Activated T-cell treated with anti-CD3 and anti-CD28 coated beads for 4 hours (primary cell): ENCODE measurements at regions not wholly inside any gene's neighbourhood (a gene's known extent, or its start where the extent isn't known, plus 50 kb on each side); places are given as distances from the start of the nearest gene placed in this dataset.
"Not testable (repeated sequence)": the region's sequence is repeated elsewhere in the genome, so short reads cannot be mapped to it uniquely, and the experiment has no call there.

Source experiments
- DNase-seq: peaks from one replicate; pipeline ENCODE4 v3.0.0-alpha.2; 2020

GRCh38 chr21:17388226-17388625 is 124.6 kb upstream of the CXADR start:
- DNase-seq = no peak

- no peak for DNase-seq
Observed at GRCh38 chr21:17389311-17389710, 123.5 kb upstream of the CXADR start.

- no peak for DNase-seq
Observed at GRCh38 chr21:17390569-17390968, 122.3 kb upstream of the CXADR start.

DNA sequence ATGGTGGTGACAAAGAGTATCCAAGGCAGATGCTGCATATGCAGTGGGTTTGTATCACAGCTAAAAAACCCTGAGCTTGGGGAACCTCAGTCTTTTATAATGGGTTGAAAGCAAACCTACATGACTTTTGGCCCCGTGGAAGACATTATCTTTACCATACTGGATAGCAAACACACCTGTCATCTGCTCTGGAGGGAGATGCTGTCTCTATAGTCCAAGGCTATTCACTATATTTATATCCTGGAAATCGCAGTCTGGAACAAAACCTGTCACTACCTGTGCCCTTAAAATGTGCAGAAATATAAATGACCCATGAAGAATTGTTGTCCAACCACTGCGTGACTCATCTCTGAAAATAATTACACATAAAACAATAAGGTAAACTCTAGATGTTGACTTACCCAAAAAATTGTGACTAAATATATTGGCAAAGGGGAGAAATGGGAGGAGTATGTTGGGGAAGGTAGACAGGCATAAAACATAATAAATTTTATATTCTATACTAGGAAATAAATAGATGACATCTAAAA is 121.0 kb upstream of the CXADR start:
- no peak for DNase-seq

GRCh38 chr21:17393413-17393812 is 119.4 kb upstream of the CXADR start:
- DNase-seq = no peak

DNA sequence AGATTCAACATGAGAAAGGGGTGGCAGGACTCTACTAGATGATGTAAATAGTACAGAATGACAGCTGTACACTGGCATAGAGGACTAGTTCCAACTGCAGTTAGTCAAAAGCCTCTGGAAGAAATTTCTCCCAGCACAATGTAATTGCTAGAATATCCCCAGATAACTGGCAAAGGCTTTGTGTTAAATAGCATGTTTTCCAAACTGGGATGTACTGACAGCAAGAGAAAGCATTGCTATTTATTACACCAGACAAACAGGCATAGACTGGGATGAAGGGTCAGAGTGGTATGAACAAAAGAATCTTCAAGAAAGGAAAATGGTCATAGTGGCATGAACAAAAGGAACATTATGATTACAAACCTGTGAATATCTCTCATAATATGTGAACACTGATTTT is 115.9 kb upstream of the CXADR start:
- no peak for DNase-seq

- no peak for DNase-seq
Observed at GRCh38 chr21:17397703-17398102, 115.1 kb upstream of the CXADR start.

DNA sequence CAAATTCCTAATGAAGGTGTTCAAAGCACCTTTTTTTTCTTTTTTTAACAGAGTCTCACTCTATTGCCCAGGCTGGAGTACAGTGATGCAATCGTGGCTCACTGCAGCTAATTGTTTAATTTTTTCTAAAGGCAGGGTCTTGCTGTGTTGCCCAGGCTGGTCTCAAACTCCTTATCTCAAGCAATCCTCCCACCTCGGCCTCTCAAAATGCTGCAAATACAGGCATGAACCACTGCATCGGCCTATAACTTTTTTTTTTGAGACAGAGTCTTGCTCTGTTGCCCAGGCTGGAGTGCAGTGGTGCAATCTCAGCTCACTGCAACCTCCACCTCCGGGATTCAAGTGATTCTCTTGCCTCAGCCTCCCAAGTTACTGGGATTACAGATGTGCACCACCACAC is 113.9 kb upstream of the CXADR start:
- not testable (repeated sequence) for DNase-seq

- no peak for DNase-seq
Observed at GRCh38 chr21:17402937-17403336, 109.9 kb upstream of the CXADR start.

GRCh38 chr21:17406202-17406601 is 106.6 kb upstream of the CXADR start:
- DNase-seq = no peak

DNA sequence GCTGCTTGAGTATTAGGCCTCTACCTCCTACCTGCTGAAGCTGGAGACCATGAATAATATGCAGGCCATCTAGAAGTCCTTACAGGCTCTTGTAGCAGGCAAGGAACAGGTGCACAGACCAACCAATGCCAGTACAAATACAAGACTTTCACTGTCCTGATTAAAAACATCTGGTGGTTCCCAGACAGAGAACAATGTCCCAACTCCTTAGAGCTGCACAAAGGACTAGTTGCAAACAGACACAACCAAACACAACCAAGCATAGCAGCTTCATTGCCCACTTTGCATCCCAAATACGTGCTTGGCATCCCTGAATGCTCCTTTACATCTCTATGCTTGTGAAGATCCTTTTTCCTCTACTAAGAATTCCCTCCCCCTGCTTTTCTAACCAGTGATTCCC is 98.1 kb upstream of the CXADR start:
- DNase-seq = no peak

- no peak for DNase-seq
Observed at GRCh38 chr21:17416139-17416538, 96.7 kb upstream of the CXADR start.

DNA sequence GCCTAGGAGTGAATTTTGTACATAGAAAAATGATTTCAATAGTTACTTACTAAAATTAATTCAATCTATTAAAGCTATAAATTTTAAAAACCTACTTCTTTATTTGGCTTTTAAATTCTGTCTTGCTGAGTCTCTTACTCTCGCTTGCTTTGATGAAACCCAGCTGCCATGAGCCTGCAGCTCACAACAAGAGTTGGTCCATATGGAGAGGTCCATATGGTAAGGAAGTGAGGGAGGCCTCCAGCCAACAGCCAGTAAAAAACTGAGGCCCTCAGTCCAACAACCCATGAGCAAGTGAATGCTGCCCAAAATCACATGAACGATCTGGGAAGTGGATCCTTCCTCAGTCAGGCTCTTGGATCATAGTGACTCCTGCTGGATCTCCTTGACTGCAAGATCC is 89.9 kb upstream of the CXADR start:
- no peak for DNase-seq

GRCh38 chr21:17427157-17427556 is 85.7 kb upstream of the CXADR start:
- no peak for DNase-seq

- no peak for DNase-seq
Observed at GRCh38 chr21:17427831-17428483, 84.9 kb upstream of the CXADR start.

- DNase-seq = no peak
Observed at GRCh38 chr21:17428484-17428869, 84.4 kb upstream of the CXADR start.

- DNase-seq = no peak
Observed at GRCh38 chr21:17428980-17429379, 83.9 kb upstream of the CXADR start.

DNA sequence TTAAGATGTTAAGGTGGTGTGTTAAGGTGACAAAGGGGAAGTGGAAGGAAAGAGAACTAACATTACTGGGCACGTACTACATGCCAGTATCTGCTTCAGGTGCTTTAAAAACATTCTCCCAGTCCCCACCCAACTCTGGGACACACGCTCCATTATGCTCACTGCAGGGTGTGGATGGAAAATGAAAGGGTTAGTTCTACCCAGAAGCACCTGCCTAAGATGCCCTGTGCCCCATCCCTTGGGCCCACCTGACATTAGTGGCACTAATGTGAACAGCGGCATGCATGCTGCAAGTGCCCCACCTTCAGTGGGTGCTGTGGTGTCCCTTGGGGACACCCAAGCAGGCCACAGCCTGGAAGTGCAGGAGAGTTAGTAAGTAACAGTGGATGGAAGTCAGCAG is 82.9 kb upstream of the CXADR start:
- no peak for DNase-seq

- DNase-seq = no peak
Observed at GRCh38 chr21:17432732-17433057, 80.1 kb upstream of the CXADR start.

- no peak for DNase-seq
Observed at GRCh38 chr21:17433730-17434129, 79.1 kb upstream of the CXADR start.

DNA sequence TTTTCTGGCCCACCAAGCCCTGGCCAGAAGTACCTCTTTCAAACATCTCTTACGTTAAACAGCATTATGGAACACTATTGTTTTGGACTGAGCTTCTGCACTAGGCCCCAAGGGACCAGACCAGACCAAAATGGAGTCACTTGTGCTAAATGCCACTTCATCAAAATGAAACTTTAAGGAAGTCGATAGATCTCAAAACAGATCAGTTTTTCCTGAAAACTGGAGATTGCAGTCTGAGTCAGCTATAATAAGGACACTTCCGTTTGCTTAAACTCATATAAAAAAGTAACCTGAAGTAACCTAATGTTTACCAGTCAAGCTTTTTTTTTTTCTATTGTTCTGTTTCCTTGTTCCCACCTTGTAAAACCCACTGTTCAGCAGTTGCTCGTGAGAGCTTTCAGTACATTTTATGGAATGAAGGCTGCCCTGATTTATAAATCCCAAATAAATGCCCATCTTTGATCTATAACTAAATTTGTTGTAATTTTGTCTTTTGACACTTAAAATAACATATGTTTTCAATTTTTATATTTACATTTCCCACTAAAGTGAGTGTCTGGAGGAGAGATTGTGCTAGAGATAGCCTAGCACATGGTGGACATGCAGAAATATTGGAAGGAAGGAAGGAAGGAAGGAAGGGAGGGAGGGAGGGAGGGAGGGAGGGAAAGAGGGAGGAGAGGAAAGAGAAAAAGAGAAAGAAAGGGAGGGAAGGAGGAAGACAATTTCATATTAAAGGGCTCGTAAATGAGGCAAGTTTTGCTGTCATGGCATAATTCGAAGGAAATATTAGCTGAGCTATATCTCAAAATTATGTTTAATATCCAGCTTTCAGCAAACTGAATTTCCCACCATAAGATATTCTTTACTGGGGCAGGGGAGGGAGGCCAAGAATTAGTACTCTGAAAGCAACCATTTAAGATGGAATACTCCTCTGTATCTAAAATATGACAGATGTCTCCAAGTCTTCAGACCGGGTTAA is 77.0 kb upstream of the CXADR start:
- DNase-seq = no peak

DNA sequence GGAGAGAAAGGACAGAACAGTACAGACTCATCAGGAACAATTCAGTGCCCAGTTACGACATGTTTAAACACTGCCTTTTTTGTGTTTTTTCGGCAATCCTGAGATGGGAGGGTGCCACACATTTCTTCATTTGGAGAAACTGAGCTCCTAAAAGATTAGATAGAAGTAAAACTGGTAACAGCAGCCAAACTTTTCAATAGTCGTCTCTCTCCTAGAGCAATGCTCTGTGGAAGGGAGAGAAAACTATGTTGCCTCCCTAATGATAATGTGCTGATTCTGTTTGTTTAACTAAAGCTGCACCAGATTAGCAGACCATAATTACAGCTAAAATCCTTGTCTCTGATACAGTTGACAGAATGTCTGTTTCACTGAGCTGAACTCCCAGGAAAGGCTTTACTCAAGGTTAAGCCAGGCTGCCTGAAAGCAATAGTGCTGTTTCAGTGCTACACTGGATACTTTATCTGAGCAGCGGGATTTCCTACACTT is 76.2 kb upstream of the CXADR start:
- no peak for DNase-seq

DNA sequence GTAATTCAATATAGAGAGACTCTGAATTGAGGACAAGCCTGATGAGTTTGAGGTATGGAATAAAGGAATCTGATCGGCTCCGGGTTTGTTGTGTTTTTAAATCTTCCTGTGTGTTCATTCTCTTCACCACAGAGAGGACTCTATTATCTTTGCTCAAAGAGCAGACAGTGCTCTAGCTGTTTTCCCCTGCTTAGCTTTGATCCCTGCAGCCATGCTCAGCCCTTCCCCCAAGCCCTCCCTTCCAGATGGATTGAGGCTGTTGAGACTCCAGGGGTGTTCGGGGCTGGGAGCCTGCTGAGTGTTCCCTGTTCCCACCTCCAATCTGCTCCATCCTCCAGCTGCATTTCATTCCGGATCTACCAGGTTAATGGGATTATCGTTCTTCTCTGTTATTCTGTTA is 74.2 kb upstream of the CXADR start:
- no peak for DNase-seq

- DNase-seq = no peak
Observed at GRCh38 chr21:17440969-17441368, 71.9 kb upstream of the CXADR start.
